GM13976 (cell line): ENCODE measurements at regions not wholly inside any gene's neighbourhood (a gene's known extent, or its start where the extent isn't known, plus 50 kb on each side); places are given as distances from the start of the nearest gene placed in this dataset.
"Not testable (repeated sequence)": the region's sequence is repeated elsewhere in the genome, so short reads cannot be mapped to it uniquely, and the experiment has no call there.

ENCODE experiments used
- DNase-seq: peaks from one replicate; pipeline ENCODE4 v3.0.0; 2012; ENCODE audit warnings: low spot score
- in situ Hi-C: fragments of 300-500 bp; cut with MboI; formaldehyde crosslinking; loops from one replicate; pipeline ENCODE4 v1.12.0; 2022; ENCODE audit warnings: low sequenced_read_pairs, mixed read lengths, inconsistent platforms; ENCODE audit not compliant: unreplicated experiment
- TF ChIP-seq, protein P1 (sequence below): IDR thresholded peaks from 2 replicates; pipeline ENCODE4 v1.5.1; 2012; ENCODE audit warnings: borderline replicate concordance, mild to moderate bottlenecking; ENCODE audit not compliant: insufficient read depth; ENCODE audit errors: extremely low read depth, missing control alignments, control extremely low read depth

DNA sequence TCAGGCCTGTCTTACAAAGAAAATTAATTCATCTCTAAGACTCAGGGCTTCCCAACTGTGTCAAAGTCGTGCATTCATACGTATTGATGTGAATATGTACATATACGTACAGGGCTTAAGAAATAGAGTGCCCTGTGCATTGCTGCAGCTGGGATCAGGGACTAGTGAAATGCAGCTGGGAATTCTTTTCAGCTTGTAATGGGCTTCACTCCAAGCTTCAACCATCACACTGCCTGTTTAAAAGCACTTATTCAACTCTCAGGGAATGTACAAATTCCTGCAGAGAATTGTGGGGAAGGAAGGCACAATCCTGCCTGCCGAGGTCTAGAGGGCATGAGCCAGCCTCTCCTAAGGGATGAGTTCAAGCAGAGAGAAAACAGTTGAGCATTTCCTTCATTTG is 59.6 kb upstream of the MAN2A1 start:
- TF ChIP-seq, protein P1, sequence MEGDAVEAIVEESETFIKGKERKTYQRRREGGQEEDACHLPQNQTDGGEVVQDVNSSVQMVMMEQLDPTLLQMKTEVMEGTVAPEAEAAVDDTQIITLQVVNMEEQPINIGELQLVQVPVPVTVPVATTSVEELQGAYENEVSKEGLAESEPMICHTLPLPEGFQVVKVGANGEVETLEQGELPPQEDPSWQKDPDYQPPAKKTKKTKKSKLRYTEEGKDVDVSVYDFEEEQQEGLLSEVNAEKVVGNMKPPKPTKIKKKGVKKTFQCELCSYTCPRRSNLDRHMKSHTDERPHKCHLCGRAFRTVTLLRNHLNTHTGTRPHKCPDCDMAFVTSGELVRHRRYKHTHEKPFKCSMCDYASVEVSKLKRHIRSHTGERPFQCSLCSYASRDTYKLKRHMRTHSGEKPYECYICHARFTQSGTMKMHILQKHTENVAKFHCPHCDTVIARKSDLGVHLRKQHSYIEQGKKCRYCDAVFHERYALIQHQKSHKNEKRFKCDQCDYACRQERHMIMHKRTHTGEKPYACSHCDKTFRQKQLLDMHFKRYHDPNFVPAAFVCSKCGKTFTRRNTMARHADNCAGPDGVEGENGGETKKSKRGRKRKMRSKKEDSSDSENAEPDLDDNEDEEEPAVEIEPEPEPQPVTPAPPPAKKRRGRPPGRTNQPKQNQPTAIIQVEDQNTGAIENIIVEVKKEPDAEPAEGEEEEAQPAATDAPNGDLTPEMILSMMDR: no peak
- in situ Hi-C loops: no loop called here
- DNase-seq: no peak

- TF ChIP-seq, protein P1: no peak
- no peak for DNase-seq
- in situ Hi-C loops: no loop called here
Observed at GRCh38 chr5:109628591-109628990, 61.1 kb upstream of the MAN2A1 start.

DNA sequence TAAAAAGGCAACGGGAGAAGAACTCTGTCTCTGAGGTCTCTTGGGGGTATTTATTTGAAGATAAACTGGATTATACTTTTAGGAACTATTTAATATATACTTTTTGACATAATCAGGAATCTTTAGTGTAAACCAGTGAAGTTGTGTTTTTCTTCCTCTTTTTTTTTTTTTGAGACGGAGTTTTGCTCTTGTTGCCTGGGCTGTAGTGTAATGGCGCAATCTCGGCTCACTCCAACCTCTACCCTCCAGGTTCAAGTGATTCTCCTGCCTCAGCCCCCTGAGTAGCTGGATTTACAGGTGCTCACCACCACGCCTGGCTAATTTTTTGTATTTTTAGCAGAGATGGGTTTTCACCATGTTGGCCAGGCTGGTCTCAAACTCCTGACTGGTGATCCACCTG is 68.5 kb upstream of the MAN2A1 start:
- DNase-seq, in situ Hi-C loops: not testable (repeated sequence)

DNA sequence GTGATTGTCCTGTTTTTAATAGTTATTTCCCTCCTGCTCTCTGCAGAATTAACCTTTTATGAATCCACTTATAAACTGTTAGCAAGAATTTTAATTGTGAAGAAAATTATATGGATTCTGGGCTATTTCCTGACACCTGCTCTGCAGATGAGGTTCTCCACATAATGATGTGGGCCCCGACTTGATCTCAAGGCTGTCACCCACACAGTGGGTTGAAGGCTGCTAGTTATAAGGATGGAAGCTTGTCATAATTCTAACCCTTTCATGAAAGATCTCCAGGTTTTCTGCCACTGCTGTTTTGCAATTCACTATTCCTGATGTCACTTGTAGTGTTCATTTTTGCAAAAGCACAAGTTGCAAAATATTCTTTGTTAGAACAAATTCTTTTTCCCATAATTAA is 69.1 kb upstream of the MAN2A1 start:
- no peak for DNase-seq
- TF ChIP-seq, protein P1: no peak
- in situ Hi-C loops: no loop called here

DNA sequence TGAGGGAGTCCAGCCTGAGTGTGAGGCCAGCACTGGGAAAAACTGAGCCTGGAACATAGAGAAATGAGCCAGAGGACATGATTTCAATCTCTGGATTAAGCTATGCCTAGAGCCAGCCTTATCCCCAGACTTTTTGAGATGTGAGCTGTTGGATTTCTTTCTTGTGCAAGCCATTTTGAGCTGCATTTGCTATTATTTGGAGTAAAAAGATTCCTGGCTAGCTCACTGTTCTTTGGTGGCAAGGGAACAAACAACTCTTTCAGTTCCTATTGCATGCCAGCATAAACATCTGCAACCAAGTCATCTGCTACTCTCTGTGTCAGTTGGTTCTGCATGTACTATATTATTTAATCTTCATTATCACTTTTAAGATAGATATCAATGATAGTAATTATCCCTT is 70.1 kb upstream of the MAN2A1 start:
- TF ChIP-seq, protein P1: no peak
- DNase-seq: no peak
- in situ Hi-C loops: no loop called here

DNA sequence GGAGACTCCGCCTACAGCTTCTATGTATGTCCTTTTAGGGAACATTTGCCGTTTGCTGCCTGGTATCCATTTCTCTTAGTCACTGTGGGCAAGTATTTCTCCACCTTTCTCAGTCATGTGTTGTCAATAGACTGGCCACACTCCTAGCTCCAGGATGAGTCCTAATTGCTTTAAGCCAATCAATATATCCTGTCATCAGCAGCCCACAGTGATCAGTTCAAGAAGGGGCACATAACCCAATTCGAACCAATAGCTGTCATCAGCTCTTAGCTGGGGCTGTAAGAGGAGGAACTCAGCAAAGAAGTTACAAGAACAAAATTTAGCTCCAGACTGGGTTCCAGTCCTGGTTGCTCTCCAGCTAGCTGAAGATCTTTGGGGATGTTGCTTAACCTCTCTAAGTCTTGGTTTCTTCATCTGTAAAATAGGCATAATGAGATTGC is 70.7 kb upstream of the MAN2A1 start:
- in situ Hi-C loops: no loop called here
- TF ChIP-seq, protein P1: no peak
- DNase-seq: no peak

DNA sequence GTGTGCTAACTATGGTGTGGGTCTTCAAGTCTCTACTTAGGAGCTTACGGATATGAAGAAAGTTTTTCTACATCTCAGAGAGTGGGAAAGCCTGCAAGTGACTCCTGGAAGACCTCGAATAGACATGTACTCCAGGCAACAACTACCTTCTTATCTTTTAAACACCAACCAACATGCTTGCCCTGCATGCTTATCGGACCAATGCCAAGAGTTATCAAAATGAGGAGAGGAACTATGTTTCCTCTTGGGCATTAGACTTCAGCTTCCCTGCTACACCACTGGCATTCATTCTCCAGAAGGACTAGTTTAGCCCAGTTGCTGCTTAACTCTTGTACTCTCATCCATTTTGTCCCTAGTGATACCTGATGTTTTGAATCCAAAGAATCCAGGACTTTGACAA is 74.7 kb upstream of the MAN2A1 start:
- DNase-seq: no peak
- TF ChIP-seq, protein P1: no peak
- in situ Hi-C loops: no loop called here
